ENCODE measurements at regions not wholly inside any gene's neighbourhood (a gene's known extent, or its start where the extent isn't known, plus 50 kb on each side); places are given as distances from the start of the nearest gene placed in this dataset.

GRCh38 chr13:87042946-87043345, 628.2 kb upstream of the SLITRK5 start:
- TF ChIP-seq, protein P1, sequence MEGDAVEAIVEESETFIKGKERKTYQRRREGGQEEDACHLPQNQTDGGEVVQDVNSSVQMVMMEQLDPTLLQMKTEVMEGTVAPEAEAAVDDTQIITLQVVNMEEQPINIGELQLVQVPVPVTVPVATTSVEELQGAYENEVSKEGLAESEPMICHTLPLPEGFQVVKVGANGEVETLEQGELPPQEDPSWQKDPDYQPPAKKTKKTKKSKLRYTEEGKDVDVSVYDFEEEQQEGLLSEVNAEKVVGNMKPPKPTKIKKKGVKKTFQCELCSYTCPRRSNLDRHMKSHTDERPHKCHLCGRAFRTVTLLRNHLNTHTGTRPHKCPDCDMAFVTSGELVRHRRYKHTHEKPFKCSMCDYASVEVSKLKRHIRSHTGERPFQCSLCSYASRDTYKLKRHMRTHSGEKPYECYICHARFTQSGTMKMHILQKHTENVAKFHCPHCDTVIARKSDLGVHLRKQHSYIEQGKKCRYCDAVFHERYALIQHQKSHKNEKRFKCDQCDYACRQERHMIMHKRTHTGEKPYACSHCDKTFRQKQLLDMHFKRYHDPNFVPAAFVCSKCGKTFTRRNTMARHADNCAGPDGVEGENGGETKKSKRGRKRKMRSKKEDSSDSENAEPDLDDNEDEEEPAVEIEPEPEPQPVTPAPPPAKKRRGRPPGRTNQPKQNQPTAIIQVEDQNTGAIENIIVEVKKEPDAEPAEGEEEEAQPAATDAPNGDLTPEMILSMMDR (IDR thresholded peaks at IDR 0.05), result no peak
- TF ChIP-seq POLR2A (IDR thresholded peaks at IDR 0.05), result no peak

Data from body of pancreas (tissue), 4 donors.